Osteocyte (in vitro differentiated cells): ENCODE measurements at regions not wholly inside any gene's neighbourhood (a gene's known extent, or its start where the extent isn't known, plus 50 kb on each side); places are given as distances from the start of the nearest gene placed in this dataset.

Source experiments
- DNase-seq: peaks from one replicate; pipeline ENCODE4 v3.0.0; 2021; ENCODE audit warnings: mixed read lengths; ENCODE audit not compliant: unreplicated experiment; ENCODE audit errors: extremely low spot score
- H3K27ac Mint-ChIP-seq: one replicate; pipeline ENCODE4 v1.8.0; 2021; ENCODE audit warnings: mild to moderate bottlenecking, mixed read lengths; ENCODE audit not compliant: unreplicated experiment
- H3K27me3 Mint-ChIP-seq: one replicate; pipeline ENCODE4 v1.8.0; 2021; ENCODE audit warnings: mixed read lengths; ENCODE audit not compliant: unreplicated experiment
- H3K36me3 Mint-ChIP-seq: one replicate; pipeline ENCODE4 v1.8.0; 2021; ENCODE audit warnings: mixed read lengths; ENCODE audit not compliant: unreplicated experiment
- H3K4me1 Mint-ChIP-seq: one replicate; pipeline ENCODE4 v1.8.0; 2021; ENCODE audit warnings: mixed read lengths; ENCODE audit not compliant: unreplicated experiment
- H3K4me3 Mint-ChIP-seq: one replicate; pipeline ENCODE4 v1.8.0; 2021; ENCODE audit warnings: mild to moderate bottlenecking, moderate library complexity, mixed read lengths; ENCODE audit not compliant: unreplicated experiment
- H3K9me3 Mint-ChIP-seq: one replicate; pipeline ENCODE4 v1.8.0; 2021; ENCODE audit warnings: mixed read lengths; ENCODE audit not compliant: unreplicated experiment
- TF ChIP-seq, protein P1 (sequence below): fragments of 200-600 bp; sonication (generic); IDR thresholded peaks from 2 replicates; pipeline ENCODE4 v1.5.0; 2021; ENCODE audit warnings: antibody characterized with exemption, mild to moderate bottlenecking, moderate library complexity

DNA sequence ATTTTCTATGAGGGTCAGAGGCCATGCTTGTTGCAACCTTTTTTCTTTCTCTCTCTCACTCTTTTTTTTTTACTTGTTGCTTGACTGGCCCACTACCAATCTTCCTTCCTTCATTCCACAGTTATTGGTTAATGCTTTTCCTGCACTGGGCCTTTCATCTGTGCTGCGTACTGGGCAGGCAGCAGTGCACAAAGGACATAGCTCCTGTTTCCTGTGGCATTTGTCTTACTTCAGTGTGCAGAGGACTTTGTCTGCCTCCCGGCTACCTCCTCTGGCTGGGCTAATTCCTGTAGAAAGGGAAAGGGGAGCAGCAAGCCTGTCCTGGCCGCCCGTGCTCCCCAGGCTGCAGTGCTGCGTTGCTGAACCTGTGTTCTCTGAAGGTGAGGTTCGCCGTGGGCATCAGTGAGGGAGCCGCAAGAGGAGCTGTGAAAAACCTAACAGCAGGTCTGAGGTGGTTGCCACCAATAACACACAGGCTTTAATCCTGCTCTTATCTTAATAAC is 93.7 kb upstream of the RGMA start:
- no peak overlapping the region for H3K27ac Mint-ChIP-seq
- DNase-seq: no peak
- TF ChIP-seq, protein P1, sequence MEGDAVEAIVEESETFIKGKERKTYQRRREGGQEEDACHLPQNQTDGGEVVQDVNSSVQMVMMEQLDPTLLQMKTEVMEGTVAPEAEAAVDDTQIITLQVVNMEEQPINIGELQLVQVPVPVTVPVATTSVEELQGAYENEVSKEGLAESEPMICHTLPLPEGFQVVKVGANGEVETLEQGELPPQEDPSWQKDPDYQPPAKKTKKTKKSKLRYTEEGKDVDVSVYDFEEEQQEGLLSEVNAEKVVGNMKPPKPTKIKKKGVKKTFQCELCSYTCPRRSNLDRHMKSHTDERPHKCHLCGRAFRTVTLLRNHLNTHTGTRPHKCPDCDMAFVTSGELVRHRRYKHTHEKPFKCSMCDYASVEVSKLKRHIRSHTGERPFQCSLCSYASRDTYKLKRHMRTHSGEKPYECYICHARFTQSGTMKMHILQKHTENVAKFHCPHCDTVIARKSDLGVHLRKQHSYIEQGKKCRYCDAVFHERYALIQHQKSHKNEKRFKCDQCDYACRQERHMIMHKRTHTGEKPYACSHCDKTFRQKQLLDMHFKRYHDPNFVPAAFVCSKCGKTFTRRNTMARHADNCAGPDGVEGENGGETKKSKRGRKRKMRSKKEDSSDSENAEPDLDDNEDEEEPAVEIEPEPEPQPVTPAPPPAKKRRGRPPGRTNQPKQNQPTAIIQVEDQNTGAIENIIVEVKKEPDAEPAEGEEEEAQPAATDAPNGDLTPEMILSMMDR: no peak
- peaks cover 6% of the 10 kb centered on the region for H3K4me1 Mint-ChIP-seq
- H3K9me3 Mint-ChIP-seq: no peaks in the 10 kb centered on the region
- no peak overlapping the region for H3K4me3 Mint-ChIP-seq
- H3K27me3 Mint-ChIP-seq: peaks cover 29% of the 10 kb centered on the region
- no peaks in the 10 kb centered on the region for H3K36me3 Mint-ChIP-seq

DNA sequence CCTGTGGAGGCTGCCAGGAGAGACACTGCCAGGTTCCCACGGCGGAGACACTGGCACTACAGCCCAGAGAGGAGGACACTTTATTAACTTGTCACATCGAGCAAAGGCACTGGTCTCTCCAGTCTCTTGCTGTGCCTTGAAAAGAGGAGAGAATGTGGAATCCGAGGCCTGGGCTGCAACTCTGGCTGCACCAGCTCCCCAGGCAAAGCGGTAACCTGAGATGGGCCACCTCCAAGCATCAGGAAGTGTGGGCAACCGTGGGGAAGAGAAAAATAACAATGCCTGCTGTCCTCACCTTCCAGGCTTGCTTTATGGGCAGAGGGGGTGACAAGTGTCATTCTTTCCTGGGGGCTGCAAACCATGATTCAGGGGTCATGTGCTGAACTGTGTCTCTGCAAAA is 91.6 kb upstream of the RGMA start:
- Mint-ChIP-seq H3K36me3 (no peaks in the 10 kb centered on the region), H3K9me3 (no peaks in the 10 kb centered on the region), H3K27ac (no peak overlapping the region), H3K27me3 (peaks cover 18% of the 10 kb centered on the region), H3K4me1 (peaks cover 6% of the 10 kb centered on the region), H3K4me3 (no peak overlapping the region)
- no peak for DNase-seq
- TF ChIP-seq, protein P1: no peak

DNA sequence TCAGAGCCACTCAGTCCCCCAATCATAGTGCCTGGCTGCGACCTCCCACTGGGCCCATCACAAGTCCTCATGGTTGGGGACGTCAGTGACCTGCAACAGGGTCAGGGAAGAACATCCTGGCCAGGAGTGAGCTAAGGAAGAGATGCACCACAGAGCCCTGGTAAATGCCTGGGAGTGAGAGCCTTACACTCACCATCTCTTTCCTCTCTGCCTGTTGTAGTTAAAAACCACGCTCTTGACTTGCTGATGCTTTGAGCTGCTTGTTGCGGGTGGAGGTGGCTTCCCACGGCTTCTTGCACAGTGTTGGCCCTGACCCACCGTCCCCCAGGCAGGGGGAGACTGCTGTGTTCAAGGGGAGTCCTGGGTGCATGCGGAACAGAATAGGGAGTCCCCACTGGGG is 91.1 kb upstream of the RGMA start:
- TF ChIP-seq, protein P1: no peak

DNA sequence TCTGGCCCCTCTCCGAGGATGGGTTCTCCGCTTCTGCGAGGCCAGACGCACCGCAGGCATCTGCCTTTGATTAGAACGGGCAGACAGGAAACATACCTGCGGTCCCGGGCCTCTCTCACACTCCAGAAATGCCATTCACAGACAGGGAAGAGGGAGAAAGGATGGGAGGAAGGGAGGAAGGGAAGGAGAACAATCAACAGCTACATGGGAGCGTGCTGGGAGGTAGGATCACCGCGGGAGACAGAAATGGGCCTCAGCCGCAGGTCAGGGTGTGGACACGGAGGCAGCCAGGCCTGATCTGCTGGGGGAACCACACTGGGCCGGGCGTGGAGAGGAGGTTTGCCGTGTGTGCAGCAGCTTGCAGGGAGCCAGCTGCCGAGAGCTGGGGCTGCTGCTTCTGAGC is 90.7 kb upstream of the RGMA start:
- Mint-ChIP-seq H3K36me3 (peaks cover 2% of the 10 kb centered on the region), H3K27me3 (peaks cover 23% of the 10 kb centered on the region), H3K9me3 (no peaks in the 10 kb centered on the region), H3K27ac (no peak overlapping the region), H3K4me1 (peaks cover 6% of the 10 kb centered on the region), H3K4me3 (no peak overlapping the region)
- DNase-seq: no peak
- TF ChIP-seq, protein P1: no peak

More for the DNA sequence above, 91.1 kb upstream of the RGMA start:
- DNase-seq: no peak
- no peak overlapping the region for H3K4me3 Mint-ChIP-seq
- no peaks in the 10 kb centered on the region for H3K9me3 Mint-ChIP-seq
- peaks cover 6% of the 10 kb centered on the region for H3K4me1 Mint-ChIP-seq
- no peaks in the 10 kb centered on the region for H3K36me3 Mint-ChIP-seq
- H3K27ac Mint-ChIP-seq: no peak overlapping the region
- peaks cover 21% of the 10 kb centered on the region for H3K27me3 Mint-ChIP-seq

DNA sequence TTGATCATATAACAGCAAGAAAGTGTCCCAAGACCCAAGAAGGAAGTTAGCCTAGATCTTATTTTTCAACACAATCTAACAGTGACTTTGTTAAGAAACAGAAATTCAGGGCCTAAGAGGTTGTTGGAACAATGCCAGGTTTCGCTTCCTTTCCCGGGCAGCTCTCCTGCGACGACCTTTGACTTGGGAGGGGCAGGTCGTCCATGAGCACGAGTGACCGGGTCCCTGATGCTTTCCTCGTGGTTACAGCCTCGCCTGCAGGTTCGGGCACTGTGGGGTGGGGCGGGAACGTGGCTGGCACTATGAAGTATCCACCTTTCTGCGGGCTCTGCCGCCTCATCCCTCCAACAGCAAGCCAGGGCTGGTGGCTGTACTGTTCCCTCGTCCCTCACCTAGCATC is 90.1 kb upstream of the RGMA start:
- H3K27ac Mint-ChIP-seq: no peak overlapping the region
- H3K4me3 Mint-ChIP-seq: no peak overlapping the region
- H3K4me1 Mint-ChIP-seq: peaks cover 6% of the 10 kb centered on the region

More for the DNA sequence above, 90.1 kb upstream of the RGMA start:
- H3K36me3 Mint-ChIP-seq: peaks cover 2% of the 10 kb centered on the region
- no peaks in the 10 kb centered on the region for H3K9me3 Mint-ChIP-seq
- TF ChIP-seq, protein P1: no peak
- peaks cover 23% of the 10 kb centered on the region for H3K27me3 Mint-ChIP-seq
- no peak for DNase-seq
